ENCODE measurements at regions not wholly inside any gene's neighbourhood (a gene's known extent, or its start where the extent isn't known, plus 50 kb on each side); places are given as distances from the start of the nearest gene placed in this dataset.
"Not testable (repeated sequence)": the region's sequence is repeated elsewhere in the genome, so short reads cannot be mapped to it uniquely, and the experiment has no call there.

GRCh38 chr16:60143348-60143705 is 1409.2 kb upstream of the GOT2 start:
- DNase-seq (ENCODE audit: low read depth in 2 of 2): no peak

GRCh38 chr16:60142619-60143347 is 1408.7 kb upstream of the GOT2 start:
- no peak for DNase-seq (ENCODE audit: low read depth in 2 of 2)

- DNase-seq (ENCODE audit: low read depth in 2 of 2): no peak
Measured at GRCh38 chr16:60137891-60138290, 1403.8 kb upstream of the GOT2 start.

- DNase-seq (ENCODE audit: low read depth in 2 of 2): no peak
Measured at GRCh38 chr16:60127196-60127595, 1393.1 kb upstream of the GOT2 start.

GRCh38 chr16:60126115-60126514 is 1392.0 kb upstream of the GOT2 start:
- not testable (repeated sequence) for DNase-seq (ENCODE audit: low read depth in 2 of 2)

GRCh38 chr16:60123392-60124023 is 1389.4 kb upstream of the GOT2 start:
- no peak for DNase-seq (ENCODE audit: low read depth in 2 of 2)

GRCh38 chr16:60120586-60120985 is 1386.5 kb upstream of the GOT2 start:
- no peak for DNase-seq (ENCODE audit: low read depth in 2 of 2)

GRCh38 chr16:60110531-60110930 is 1376.4 kb upstream of the GOT2 start:
- no peak for DNase-seq (ENCODE audit: low read depth in 2 of 2)

GRCh38 chr16:60107871-60108270 is 1373.8 kb upstream of the GOT2 start:
- no peak for DNase-seq (ENCODE audit: low read depth in 2 of 2)

- DNase-seq (ENCODE audit: low read depth in 2 of 2): no peak
Measured at GRCh38 chr16:60107437-60107836, 1373.3 kb upstream of the GOT2 start.

GRCh38 chr16:60100371-60100770 is 1366.3 kb upstream of the GOT2 start:
- DNase-seq (ENCODE audit: low read depth in 2 of 2): no peak

GRCh38 chr16:60091529-60091928 is 1357.4 kb upstream of the GOT2 start:
- no peak for DNase-seq (ENCODE audit: low read depth in 2 of 2)

- DNase-seq (ENCODE audit: low read depth in 2 of 2): no peak
Measured at GRCh38 chr16:60091071-60091470, 1357.0 kb upstream of the GOT2 start.

- DNase-seq (ENCODE audit: low read depth in 2 of 2): no peak
Measured at GRCh38 chr16:60087530-60087929, 1353.4 kb upstream of the GOT2 start.

GRCh38 chr16:60078819-60079218 is 1344.7 kb upstream of the GOT2 start:
- not testable (repeated sequence) for DNase-seq (ENCODE audit: low read depth in 2 of 2)

GRCh38 chr16:60077861-60078260 is 1343.7 kb upstream of the GOT2 start:
- no peak for DNase-seq (ENCODE audit: low read depth in 2 of 2)

- DNase-seq (ENCODE audit: low read depth in 2 of 2): no peak
Measured at GRCh38 chr16:60074378-60074777, 1340.3 kb upstream of the GOT2 start.

- no peak for DNase-seq (ENCODE audit: low read depth in 2 of 2)
Measured at GRCh38 chr16:60073376-60073775, 1339.3 kb upstream of the GOT2 start.

GRCh38 chr16:60064026-60064425 is 1329.9 kb upstream of the GOT2 start:
- no peak for DNase-seq (ENCODE audit: low read depth in 2 of 2)

GRCh38 chr16:60061396-60061795 is 1327.3 kb upstream of the GOT2 start:
- DNase-seq (ENCODE audit: low read depth in 2 of 2): no peak

GRCh38 chr16:60060731-60061130 is 1326.6 kb upstream of the GOT2 start:
- DNase-seq (ENCODE audit: low read depth in 2 of 2): no peak

- no peak for DNase-seq (ENCODE audit: low read depth in 2 of 2)
Measured at GRCh38 chr16:60059141-60059540, 1325.0 kb upstream of the GOT2 start.

GRCh38 chr16:60041671-60042070 is 1307.6 kb upstream of the GOT2 start:
- no peak for DNase-seq (ENCODE audit: low read depth in 2 of 2)

- DNase-seq (ENCODE audit: low read depth in 2 of 2): no peak
Measured at GRCh38 chr16:60031740-60032139, 1297.6 kb upstream of the GOT2 start.
